ENCODE measurements at regions not wholly inside any gene's neighbourhood (a gene's known extent, or its start where the extent isn't known, plus 50 kb on each side); places are given as distances from the start of the nearest gene placed in this dataset.
"Not testable (repeated sequence)": the region's sequence is repeated elsewhere in the genome, so short reads cannot be mapped to it uniquely, and the experiment has no call there.

DNA sequence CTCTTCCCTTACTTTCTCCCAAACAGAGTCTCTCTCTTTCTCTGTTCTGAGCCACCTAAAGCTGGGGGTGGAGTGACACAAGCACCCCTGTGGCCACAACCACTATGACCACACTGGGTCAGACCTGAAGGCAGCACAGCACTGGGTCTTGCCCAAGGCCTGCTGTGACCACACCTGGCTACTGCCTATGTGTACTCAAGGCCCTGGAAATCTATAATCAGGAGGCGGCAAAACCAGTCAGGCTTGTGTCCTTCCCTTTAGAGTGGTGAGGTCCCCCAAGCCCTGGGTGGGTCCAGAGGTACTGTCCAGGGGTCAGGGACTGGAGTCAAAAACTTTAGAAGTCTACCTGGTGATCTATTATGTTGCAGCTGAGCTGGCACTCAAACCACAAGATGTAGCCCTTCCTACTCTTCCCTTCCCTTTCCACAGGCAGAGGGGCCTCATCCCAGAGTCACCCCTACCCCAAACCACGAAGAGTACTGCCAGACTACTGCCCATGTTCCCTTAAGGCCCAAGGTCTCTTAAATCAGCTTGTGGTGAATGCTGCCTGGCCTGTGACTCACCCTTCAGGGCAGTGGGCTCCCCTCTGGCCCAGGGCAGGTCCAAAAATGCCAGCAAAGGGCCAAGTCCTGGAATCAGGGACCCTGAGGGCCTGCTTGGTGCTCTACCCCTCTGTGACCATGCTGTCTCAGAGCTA, 179.8 kb upstream of the DYRK2 start:
- in situ Hi-C loops (cut with HindIII; ENCODE audit: low pct_unique_long_range_greater_than_20kb, low sequenced_read_pairs), result no loop called here
- peak in 1 of 2 experiments; percentile 18 for DNase-seq (ENCODE audit: low read depth in 1 of 2, low spot score in 1 of 2)
- TF ChIP-seq JUND (IDR thresholded peaks at IDR 0.05; ENCODE audit: low read depth), result no peak

DNA sequence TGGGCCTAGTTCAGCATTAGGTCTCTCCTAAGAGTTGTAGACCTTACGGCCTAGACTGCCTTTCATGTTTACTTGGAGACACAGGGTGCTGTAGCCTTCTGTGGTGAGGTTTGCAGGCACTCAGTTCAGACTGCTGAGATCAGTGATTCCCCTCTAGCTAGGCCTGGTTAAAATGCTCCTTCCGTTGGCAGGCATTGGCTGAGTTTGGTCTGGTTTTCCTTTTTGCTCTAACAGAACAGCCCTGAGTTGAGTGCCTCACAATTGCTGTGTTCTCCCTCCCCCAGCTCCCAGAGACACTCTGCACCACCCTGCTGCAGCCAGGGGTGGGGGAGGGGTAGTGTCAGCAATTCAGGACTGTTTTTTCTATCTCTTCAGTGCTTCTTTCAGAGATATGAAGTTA, 178.9 kb upstream of the DYRK2 start:
- DNase-seq (ENCODE audit: low read depth in 1 of 2, low spot score in 1 of 2), result no peak
- in situ Hi-C loops (cut with HindIII; ENCODE audit: low pct_unique_long_range_greater_than_20kb, low sequenced_read_pairs), result no loop called here
- TF ChIP-seq JUND (IDR thresholded peaks at IDR 0.05; ENCODE audit: low read depth), result no peak

DNA sequence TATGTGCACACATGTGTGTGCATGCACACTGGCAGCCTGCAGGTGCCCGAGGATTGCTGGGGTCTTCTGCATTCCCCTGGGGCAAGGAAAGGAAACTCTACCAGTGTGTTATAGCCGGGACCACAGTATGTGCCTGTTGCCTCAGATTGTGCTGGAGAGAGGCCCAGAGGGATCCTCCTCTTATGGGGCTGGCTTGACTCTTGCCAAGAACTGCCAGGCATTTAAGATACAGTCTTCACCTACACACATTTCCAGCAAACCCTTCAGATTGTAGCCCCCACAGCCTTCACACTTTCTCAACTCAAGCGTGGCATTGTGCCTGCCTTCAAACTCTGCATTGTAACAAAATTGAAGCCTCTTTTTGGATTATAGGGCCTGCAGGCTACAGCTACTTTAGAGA, 176.7 kb upstream of the DYRK2 start:
- no peak for TF ChIP-seq JUND (IDR thresholded peaks at IDR 0.05; ENCODE audit: low read depth)
- in situ Hi-C loops (cut with HindIII; ENCODE audit: low pct_unique_long_range_greater_than_20kb, low sequenced_read_pairs), result no loop called here

DNA sequence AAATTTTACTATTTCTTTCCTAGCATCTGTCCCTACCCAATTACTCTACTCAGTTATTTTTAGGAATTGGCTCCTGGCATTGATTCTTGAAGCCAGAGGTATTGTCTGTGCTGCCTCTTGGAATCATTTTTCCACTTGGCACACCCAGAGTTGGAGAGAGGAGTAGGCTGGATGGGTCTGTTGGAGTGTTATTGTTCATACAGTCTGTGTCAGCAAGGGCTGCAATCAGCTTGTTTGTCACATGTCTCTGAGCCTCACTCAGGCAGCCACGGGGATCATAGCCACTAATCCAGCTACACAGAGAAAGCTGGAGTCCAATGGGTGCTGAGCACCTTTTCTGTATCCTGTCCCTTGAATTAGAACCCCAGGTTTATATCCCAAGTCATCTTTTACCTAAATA, 176.0 kb upstream of the DYRK2 start:
- no peak for DNase-seq (ENCODE audit: low read depth in 1 of 2, low spot score in 1 of 2)
- in situ Hi-C loops (cut with HindIII; ENCODE audit: low pct_unique_long_range_greater_than_20kb, low sequenced_read_pairs), result no loop called here
- no peak for TF ChIP-seq JUND (IDR thresholded peaks at IDR 0.05; ENCODE audit: low read depth)

More for the DNA sequence above, 176.7 kb upstream of the DYRK2 start:
- no peak for DNase-seq (ENCODE audit: low read depth in 1 of 2, low spot score in 1 of 2)

DNA sequence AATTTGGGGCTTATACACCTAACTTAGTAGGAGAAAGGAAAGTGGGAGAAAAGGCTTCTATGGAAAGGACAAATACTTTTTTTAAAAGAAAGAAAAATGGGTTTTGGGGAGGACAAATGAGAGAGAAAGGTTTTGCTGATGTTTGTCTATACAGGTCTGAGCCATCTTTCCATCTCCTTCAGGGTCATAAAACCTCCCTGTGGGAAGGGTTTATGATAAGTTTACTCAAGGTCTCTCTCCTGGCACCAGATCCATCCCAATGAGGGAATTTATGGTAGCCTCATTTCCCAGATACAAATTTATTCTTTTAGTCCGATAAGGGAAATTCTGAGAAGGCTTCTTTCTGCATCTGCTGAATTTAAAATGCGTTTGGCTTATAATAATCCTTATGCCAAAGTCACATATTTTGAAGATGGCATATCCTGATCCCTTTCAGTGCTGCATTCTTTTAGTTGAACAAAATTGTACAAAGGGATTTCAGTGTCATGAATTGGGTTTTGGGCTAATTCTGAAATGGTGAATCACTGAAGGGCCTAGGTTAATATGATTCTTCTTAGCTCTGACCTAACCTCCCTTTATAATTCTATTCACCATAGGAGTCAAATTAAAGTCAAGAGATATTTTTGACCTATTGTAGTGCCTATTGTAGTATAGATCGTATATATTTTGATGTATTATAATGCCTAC, 173.5 kb upstream of the DYRK2 start:
- TF ChIP-seq JUND (IDR thresholded peaks at IDR 0.05; ENCODE audit: low read depth), result no peak
- in situ Hi-C loops (cut with HindIII; ENCODE audit: low pct_unique_long_range_greater_than_20kb, low sequenced_read_pairs), result no loop called here
- DNase-seq (ENCODE audit: low read depth in 1 of 2, low spot score in 1 of 2), result no peak

DNA sequence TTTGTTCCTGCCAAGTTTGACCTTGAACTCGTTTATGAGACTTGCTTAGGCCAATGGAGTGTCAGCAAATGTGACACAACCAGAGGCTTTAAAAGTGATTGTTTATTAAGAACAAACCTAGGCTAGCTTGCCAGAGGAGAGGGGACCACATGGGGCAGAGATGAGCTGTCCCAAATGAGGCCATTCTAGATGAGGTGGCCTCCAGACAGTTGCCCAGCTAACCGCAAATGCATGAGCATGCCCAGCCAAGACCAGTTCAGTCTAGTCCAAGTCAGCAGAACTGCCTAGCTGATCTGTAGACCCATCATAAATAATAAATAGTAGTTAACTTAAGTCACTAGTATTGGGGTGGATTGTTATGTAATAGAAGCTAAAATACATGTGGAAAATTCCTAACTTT, 172.8 kb upstream of the DYRK2 start:
- in situ Hi-C loops (cut with HindIII; ENCODE audit: low pct_unique_long_range_greater_than_20kb, low sequenced_read_pairs), result no loop called here
- no peak for DNase-seq (ENCODE audit: low read depth in 1 of 2, low spot score in 1 of 2)
- TF ChIP-seq JUND (IDR thresholded peaks at IDR 0.05; ENCODE audit: low read depth), result no peak

DNA sequence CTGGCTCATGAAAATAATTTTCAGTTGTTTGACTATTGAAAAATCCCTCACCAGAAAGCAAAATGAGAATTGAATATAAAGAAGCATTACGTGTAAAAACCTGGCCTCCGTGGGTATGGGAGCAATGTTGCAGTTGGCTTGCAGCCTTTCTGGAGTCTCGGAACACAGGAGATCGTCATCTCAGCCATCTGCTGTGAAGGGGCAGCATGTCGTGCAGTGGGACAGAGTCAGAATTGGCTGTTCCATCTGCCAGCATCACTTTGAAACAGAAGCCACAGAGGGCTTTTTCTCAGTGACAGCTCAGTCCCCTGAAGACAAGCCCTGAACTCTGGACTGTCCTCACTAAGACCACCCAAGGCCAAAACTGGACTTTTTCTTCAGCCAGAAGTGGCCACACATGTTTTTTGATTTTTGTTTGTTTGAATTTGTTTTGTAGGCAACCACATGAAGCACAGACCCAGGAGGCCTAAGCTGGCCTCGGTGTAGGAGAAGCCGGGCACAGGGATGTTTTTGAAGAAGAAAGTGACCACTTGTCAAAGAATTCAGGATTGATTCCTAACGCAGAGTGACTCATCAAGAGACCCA, 170.8 kb upstream of the DYRK2 start:
- DNase-seq (ENCODE audit: low read depth in 1 of 2, low spot score in 1 of 2), result no peak
- TF ChIP-seq JUND (IDR thresholded peaks at IDR 0.05; ENCODE audit: low read depth), result no peak
- in situ Hi-C loops (cut with HindIII; ENCODE audit: low pct_unique_long_range_greater_than_20kb, low sequenced_read_pairs), result no loop called here

DNA sequence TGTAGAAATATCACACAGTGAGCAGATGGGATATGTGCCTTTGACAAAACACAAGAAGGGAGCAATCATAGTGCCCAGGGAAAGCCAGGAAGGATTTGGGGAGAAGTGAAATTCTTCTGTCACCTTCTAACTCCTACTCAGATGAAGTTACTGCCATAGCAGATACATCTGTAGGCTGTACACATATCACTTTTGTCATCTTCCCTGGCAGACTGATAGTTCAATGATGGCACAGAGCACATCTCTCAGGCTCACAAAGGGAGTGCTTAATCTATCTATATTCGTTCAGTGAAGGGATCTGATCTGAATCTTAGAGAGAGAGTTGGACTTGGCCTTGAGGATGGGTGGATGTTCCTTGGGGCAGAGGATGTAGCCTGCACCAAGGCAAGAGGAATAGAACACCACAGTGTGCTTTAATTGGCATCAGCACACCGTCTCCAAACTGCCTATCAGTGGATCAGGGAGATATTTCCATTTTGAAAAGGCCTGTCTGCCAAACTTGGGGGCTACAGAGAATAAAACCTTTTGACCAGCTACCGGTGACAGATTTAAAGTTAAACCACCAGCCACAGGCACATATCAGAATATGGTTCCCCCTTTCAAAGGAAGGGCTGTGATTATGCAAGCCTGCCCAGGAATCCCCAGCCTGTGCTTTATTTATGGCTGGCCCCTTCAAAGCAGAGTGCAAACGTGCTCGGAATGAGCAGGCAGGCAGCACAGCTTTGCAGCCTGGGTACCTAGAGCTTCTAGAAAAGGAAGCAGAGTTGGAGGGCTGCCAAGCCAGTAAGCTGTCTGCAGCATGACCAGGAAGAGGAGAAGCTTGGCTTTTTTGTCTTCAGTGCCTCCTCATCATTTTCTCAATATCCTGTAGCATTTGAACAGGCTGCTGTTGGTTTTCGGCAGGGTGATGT, 165.5 kb upstream of the DYRK2 start:
- peak in 1 of 2 experiments; percentile 63 for DNase-seq (ENCODE audit: low read depth in 1 of 2, low spot score in 1 of 2)
- in situ Hi-C loops (cut with HindIII; ENCODE audit: low pct_unique_long_range_greater_than_20kb, low sequenced_read_pairs), result no loop called here
- TF ChIP-seq JUND (IDR thresholded peaks at IDR 0.05; ENCODE audit: low read depth), result no peak

DNA sequence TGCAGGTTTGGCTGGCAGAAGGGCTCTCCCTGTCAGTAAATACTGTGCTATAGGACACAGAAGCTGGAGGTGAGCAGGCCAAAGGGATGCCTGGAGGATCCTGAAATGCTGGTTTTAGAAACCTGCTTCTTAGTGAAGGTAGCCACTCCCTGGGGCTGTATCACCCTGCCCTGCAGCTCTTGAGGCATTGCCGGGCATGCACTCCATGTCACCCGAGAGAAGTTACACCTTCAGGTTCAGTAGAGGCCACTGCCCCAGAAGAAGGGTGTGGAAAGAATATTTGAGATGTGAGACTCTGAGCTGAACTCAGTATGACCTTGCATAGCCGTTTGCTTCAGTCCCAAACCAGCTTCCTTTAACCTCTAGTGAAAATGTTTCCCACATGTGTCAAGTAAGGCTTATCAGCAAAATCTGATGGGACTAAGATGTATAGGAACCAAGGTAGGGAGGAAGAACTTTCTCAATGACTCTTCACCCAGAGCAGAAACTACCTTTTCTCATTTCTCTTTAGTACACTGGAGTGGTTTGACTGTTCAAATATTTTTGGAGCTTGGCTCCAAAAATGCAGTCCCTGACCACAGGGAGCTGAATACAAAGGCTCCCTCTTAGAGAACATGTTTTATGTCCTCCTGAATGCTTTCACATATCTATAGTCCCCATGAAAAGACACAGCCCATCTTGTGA, 164.5 kb upstream of the DYRK2 start:
- DNase-seq (ENCODE audit: low read depth in 1 of 2, low spot score in 1 of 2), result peak; percentile 43 to 93
- TF ChIP-seq JUND (IDR thresholded peaks at IDR 0.05; ENCODE audit: low read depth), result no peak
- in situ Hi-C loops (cut with HindIII; ENCODE audit: low pct_unique_long_range_greater_than_20kb, low sequenced_read_pairs), result no loop called here

DNA sequence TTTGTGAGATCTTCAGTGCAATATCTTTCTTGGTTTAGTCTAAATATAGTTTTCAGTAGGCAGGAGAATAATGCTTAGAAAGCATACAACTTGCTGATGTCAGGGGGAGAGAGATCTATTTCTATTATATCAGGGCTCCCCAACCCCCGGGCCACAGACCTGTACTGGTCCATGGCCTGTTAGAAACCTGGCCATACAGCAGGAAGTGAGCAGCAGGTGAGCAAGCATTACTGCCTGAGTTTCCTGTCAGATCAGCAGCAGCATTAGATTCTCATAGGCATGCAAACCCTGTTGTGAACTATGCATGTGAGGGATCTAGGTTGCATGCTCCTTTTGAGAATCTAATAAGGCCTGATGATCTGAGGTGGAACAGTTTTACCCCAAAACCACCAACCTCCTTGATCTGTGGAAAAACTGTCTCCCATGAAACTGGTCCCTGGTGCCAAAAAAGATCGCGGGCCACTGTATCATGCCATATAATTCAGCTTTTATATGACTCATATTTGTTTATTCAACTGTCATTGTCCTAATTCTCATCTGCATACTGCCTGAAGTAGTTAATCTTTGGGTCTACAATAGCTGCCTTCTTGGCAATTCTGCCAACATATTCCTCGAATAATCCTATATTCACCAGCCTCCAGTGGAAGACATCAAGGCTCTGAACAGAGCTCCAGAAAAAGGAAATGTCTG, 163.6 kb upstream of the DYRK2 start:
- DNase-seq (ENCODE audit: low read depth in 1 of 2, low spot score in 1 of 2), result no peak
- no peak for TF ChIP-seq JUND (IDR thresholded peaks at IDR 0.05; ENCODE audit: low read depth)
- in situ Hi-C loops (cut with HindIII; ENCODE audit: low pct_unique_long_range_greater_than_20kb, low sequenced_read_pairs), result no loop called here

DNA sequence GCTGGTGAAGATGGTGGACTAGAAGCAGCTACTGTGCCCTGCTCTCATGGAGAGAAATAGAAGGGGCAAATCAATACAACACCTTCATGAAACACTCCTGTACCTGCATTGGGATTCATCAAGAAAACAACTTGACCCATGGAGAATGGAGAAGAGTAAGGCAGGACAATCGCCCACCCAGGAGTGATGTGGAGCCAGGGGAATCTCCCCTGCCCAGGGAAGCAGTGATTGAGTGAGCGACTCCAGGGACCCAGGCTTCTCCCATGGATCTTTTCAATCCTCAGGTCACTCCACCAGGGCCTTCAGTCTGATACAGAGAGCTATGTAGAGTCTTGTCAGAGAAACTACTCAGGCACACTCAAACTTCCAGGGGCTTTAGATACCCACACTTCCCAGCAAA, 161.9 kb upstream of the DYRK2 start:
- DNase-seq (ENCODE audit: low read depth in 1 of 2, low spot score in 1 of 2), result no peak
- TF ChIP-seq JUND (IDR thresholded peaks at IDR 0.05; ENCODE audit: low read depth), result no peak
- in situ Hi-C loops (cut with HindIII; ENCODE audit: low pct_unique_long_range_greater_than_20kb, low sequenced_read_pairs), result no loop called here

DNA sequence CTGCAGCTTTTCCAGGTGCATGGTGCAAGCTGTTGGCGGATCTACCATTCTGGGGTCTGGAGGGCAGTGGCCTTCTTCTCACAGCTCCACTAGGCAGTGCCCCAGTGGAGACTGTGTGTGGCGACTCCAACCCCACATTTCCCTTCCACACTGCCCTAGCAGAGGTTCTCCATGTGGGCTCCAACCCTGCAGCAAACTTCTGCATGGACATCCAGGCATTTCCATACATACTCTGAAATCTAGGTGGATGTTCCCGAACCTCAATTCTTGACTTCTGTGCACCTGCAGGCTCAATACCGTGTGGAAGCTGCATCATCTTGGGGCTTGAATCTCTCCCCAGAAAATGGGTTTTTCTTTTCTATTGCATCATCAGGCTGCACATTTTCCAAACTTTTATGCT, 160.2 kb upstream of the DYRK2 start:
- in situ Hi-C loops (cut with HindIII; ENCODE audit: low pct_unique_long_range_greater_than_20kb, low sequenced_read_pairs); DNase-seq (ENCODE audit: low read depth in 1 of 2, low spot score in 1 of 2): not testable (repeated sequence)
